ENCODE measurements at regions not wholly inside any gene's neighbourhood (a gene's known extent, or its start where the extent isn't known, plus 50 kb on each side); places are given as distances from the start of the nearest gene placed in this dataset.

DNA sequence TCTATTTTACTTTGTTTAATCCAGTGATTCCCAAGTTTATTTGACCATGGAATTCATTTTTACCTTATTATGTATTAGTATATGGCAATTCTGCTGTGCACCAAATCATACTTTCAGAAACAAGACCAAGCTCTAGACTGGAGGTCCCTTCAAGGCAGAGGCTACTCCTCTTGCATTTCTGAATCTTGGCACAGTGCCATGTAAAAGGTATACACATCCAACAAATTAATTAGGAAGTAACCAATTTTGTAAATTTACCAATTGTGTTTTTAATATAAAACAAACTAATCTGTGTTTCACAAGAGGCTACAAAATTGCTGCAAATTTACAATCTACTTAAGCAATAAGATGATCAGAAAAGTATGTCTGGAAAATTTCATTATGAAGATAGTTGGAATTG, 712.2 kb upstream of the HS3ST1 start:
- Histone ChIP-seq H3K27me3 (ENCODE audit: control insufficient read depth in 2 of 2, insufficient read depth in 2 of 2, low read length in 2 of 2) (no peaks in the 10 kb centered on the region), H3K9me3 (ENCODE audit: control insufficient read depth in 2 of 2, low read length in 2 of 2) (no peaks in the 10 kb centered on the region), H3K9ac (ENCODE audit: low read depth in 1 of 2, low read length in 2 of 2) (no peak overlapping the region), H3K4me3 (ENCODE audit: low read length in 2 of 2) (no peak overlapping the region), H3K27ac (ENCODE audit: low read depth in 2 of 2, low read length in 2 of 2) (no peak overlapping the region), H3K36me3 (ENCODE audit: control insufficient read depth in 2 of 2, insufficient read depth in 2 of 2, low read length in 2 of 2) (no peaks in the 10 kb centered on the region), H3K4me1 (ENCODE audit: control insufficient read depth in 2 of 2, insufficient read depth in 2 of 2, low read length in 2 of 2) (no peaks in the 10 kb centered on the region)

DNA sequence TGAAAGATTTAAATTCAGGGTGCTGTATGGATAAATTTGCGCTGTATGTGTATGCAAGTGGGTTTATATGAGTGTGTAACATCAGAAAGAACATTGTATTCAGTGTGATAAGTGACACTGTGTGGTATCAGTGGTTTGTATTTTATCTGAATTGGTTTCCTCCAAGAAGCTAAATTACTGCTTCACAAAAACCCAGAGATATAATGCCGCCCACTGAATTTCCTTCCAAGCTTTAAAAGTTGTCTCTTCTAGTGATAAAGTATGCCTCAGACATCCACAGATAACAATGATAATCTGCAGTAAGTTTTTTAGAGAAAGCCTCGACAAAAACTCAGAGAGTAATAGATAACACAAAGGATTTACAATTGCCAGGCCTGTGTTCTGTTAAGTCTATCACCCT, 710.6 kb upstream of the HS3ST1 start:
- no peak overlapping the region for H3K9ac ChIP-seq (ENCODE audit: low read depth in 1 of 2, low read length in 2 of 2)
- no peak overlapping the region for H3K27ac ChIP-seq (ENCODE audit: low read depth in 2 of 2, low read length in 2 of 2)
- H3K27me3 ChIP-seq (ENCODE audit: control insufficient read depth in 2 of 2, insufficient read depth in 2 of 2, low read length in 2 of 2): no peaks in the 10 kb centered on the region
- H3K36me3 ChIP-seq (ENCODE audit: control insufficient read depth in 2 of 2, insufficient read depth in 2 of 2, low read length in 2 of 2): no peaks in the 10 kb centered on the region
- no peak overlapping the region for H3K4me3 ChIP-seq (ENCODE audit: low read length in 2 of 2)
- no peaks in the 10 kb centered on the region for H3K4me1 ChIP-seq (ENCODE audit: control insufficient read depth in 2 of 2, insufficient read depth in 2 of 2, low read length in 2 of 2)
- no peaks in the 10 kb centered on the region for H3K9me3 ChIP-seq (ENCODE audit: control insufficient read depth in 2 of 2, low read length in 2 of 2)

DNA sequence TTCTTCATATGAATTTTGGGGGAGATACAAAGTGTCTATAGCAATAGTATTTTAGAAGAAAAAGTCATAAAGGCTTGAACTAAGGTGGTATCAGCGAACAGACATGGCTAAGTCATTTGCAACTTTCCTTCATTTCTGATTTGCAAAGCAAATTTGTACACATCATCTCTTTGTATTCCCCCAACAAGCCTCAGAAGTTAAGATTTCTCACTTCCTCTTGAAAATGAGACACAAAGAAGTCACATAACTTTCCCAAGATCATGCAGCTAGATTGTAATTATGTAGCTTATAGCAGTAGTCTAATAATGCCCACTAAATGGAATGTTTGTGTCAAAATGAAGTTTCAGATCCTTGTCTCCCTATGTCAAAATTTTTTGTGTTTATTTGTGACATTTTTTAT, 709.8 kb upstream of the HS3ST1 start:
- Histone ChIP-seq H3K9ac (ENCODE audit: low read depth in 1 of 2, low read length in 2 of 2) (no peak overlapping the region), H3K27me3 (ENCODE audit: control insufficient read depth in 2 of 2, insufficient read depth in 2 of 2, low read length in 2 of 2) (no peaks in the 10 kb centered on the region), H3K4me1 (ENCODE audit: control insufficient read depth in 2 of 2, insufficient read depth in 2 of 2, low read length in 2 of 2) (no peaks in the 10 kb centered on the region), H3K9me3 (ENCODE audit: control insufficient read depth in 2 of 2, low read length in 2 of 2) (peaks cover 0 to 3% of the 10 kb centered on the region in 2 donors), H3K27ac (ENCODE audit: low read depth in 2 of 2, low read length in 2 of 2) (no peak overlapping the region), H3K36me3 (ENCODE audit: control insufficient read depth in 2 of 2, insufficient read depth in 2 of 2, low read length in 2 of 2) (no peaks in the 10 kb centered on the region), H3K4me3 (ENCODE audit: low read length in 2 of 2) (no peak overlapping the region)

DNA sequence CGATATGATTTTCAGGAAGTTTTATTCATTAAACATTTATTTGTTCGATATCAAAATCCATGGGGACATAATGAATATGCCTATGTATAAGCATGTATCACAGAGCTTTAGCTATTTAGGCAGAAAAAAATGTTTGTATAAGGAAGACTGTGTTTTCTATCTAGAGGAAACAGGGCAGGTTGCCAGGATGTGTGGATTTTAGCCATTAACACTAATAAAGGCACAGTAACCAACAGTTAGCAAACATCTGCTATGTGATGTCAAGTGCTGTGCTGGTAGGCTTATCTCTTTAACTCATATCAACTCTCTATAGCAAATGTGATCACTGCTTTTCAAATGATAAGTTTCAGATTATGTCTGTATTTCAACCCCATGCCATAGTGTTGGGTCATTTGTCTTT, 708.9 kb upstream of the HS3ST1 start:
- Histone ChIP-seq H3K9ac (ENCODE audit: low read depth in 1 of 2, low read length in 2 of 2) (no peak overlapping the region), H3K27ac (ENCODE audit: low read depth in 2 of 2, low read length in 2 of 2) (no peak overlapping the region), H3K27me3 (ENCODE audit: control insufficient read depth in 2 of 2, insufficient read depth in 2 of 2, low read length in 2 of 2) (no peaks in the 10 kb centered on the region), H3K9me3 (ENCODE audit: control insufficient read depth in 2 of 2, low read length in 2 of 2) (peaks cover 0 to 3% of the 10 kb centered on the region in 2 donors), H3K36me3 (ENCODE audit: control insufficient read depth in 2 of 2, insufficient read depth in 2 of 2, low read length in 2 of 2) (no peaks in the 10 kb centered on the region), H3K4me1 (ENCODE audit: control insufficient read depth in 2 of 2, insufficient read depth in 2 of 2, low read length in 2 of 2) (no peaks in the 10 kb centered on the region), H3K4me3 (ENCODE audit: low read length in 2 of 2) (no peak overlapping the region)

DNA sequence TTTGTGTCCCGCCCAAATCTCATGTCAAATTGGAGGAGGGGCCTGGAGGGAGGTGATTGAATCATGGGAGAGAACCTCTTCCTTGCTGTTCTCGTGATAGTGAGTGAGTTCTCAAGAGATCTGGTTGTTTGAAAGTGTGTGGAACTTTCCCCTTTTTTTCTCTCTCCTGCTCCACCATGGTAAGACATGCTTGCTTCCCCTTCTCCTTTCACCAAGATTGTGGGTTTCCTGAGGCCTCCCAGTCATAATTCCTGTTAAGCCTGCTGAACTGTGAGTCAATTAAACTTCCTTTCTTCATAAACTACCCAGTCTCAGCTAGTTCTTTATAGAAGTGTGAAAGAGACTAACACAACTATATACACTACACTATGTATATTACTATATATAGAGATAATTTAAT, 697.8 kb upstream of the HS3ST1 start:
- Histone ChIP-seq H3K4me3 (ENCODE audit: low read length in 2 of 2) (no peak overlapping the region), H3K27ac (ENCODE audit: low read depth in 2 of 2, low read length in 2 of 2) (no peak overlapping the region), H3K27me3 (ENCODE audit: control insufficient read depth in 2 of 2, insufficient read depth in 2 of 2, low read length in 2 of 2) (no peaks in the 10 kb centered on the region), H3K9ac (ENCODE audit: low read depth in 1 of 2, low read length in 2 of 2) (no peak overlapping the region), H3K9me3 (ENCODE audit: control insufficient read depth in 2 of 2, low read length in 2 of 2) (no peaks in the 10 kb centered on the region), H3K36me3 (ENCODE audit: control insufficient read depth in 2 of 2, insufficient read depth in 2 of 2, low read length in 2 of 2) (no peaks in the 10 kb centered on the region), H3K4me1 (ENCODE audit: control insufficient read depth in 2 of 2, insufficient read depth in 2 of 2, low read length in 2 of 2) (no peaks in the 10 kb centered on the region)

DNA sequence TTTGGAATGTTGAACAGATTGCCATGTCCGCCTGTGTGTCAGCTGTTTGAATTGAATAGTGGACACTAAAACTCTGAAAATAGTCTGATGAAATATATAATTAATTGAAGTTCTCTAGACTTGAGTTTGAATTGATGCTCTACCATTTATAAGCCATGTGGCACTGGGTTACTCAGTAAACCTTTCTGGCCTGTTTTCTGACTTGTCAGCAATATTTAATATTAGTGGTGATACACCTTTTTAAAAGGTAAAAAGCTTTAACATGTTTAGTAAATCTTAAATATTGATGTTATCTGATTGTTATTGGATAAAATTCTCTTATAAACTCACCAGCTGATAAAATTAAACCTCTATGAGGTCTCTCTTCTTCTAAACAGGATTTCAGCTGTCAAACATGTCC, 695.4 kb upstream of the HS3ST1 start:
- Histone ChIP-seq H3K9ac (ENCODE audit: low read depth in 1 of 2, low read length in 2 of 2) (no peak overlapping the region), H3K4me3 (ENCODE audit: low read length in 2 of 2) (no peak overlapping the region), H3K4me1 (ENCODE audit: control insufficient read depth in 2 of 2, insufficient read depth in 2 of 2, low read length in 2 of 2) (no peaks in the 10 kb centered on the region), H3K27me3 (ENCODE audit: control insufficient read depth in 2 of 2, insufficient read depth in 2 of 2, low read length in 2 of 2) (no peaks in the 10 kb centered on the region), H3K9me3 (ENCODE audit: control insufficient read depth in 2 of 2, low read length in 2 of 2) (no peaks in the 10 kb centered on the region), H3K36me3 (ENCODE audit: control insufficient read depth in 2 of 2, insufficient read depth in 2 of 2, low read length in 2 of 2) (no peaks in the 10 kb centered on the region), H3K27ac (ENCODE audit: low read depth in 2 of 2, low read length in 2 of 2) (no peak overlapping the region)

DNA sequence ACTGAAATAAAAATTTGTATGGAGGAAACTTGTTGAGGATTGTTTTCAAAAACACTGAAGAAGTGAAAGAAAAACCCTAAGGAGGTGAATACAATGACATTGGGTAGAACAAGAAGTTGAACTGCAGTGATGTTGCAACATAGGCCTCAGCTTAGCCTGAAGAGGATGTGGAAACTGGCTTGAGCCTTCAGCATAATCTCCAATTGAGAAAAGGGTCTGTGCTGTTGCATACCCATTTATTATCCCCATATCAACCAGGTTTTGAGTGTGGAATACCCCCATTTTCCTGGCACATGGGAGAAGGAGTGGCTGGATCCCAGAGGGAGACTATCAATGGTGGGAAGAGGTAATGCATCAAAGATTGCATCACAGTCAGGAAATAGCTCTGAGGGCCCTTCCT, 695.0 kb upstream of the HS3ST1 start:
- Histone ChIP-seq H3K4me3 (ENCODE audit: low read length in 2 of 2) (no peak overlapping the region), H3K9ac (ENCODE audit: low read depth in 1 of 2, low read length in 2 of 2) (no peak overlapping the region), H3K4me1 (ENCODE audit: control insufficient read depth in 2 of 2, insufficient read depth in 2 of 2, low read length in 2 of 2) (no peaks in the 10 kb centered on the region), H3K36me3 (ENCODE audit: control insufficient read depth in 2 of 2, insufficient read depth in 2 of 2, low read length in 2 of 2) (no peaks in the 10 kb centered on the region), H3K27me3 (ENCODE audit: control insufficient read depth in 2 of 2, insufficient read depth in 2 of 2, low read length in 2 of 2) (no peaks in the 10 kb centered on the region), H3K27ac (ENCODE audit: low read depth in 2 of 2, low read length in 2 of 2) (no peak overlapping the region), H3K9me3 (ENCODE audit: control insufficient read depth in 2 of 2, low read length in 2 of 2) (no peaks in the 10 kb centered on the region)

DNA sequence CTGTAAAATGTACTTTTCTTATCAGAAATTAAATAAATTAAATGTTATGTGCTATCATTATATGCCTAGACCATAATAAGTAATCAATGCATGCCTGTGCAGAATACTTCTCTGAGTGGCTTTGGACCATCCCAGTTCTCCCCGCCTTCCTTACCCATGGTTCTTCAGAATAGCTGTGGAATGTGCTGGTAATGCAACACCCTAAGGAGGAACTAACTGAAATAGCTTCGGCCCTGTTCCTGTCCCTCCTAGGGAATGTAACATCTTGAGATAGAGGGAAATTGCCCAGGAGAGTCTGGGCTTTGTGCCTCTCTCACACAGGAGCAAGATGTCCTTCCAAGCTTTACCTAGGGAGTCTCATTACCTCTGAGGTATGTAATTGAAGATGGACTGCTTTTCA, 693.6 kb upstream of the HS3ST1 start:
- H3K27ac ChIP-seq (ENCODE audit: low read depth in 2 of 2, low read length in 2 of 2): no peak overlapping the region
- H3K36me3 ChIP-seq (ENCODE audit: control insufficient read depth in 2 of 2, insufficient read depth in 2 of 2, low read length in 2 of 2): no peaks in the 10 kb centered on the region

DNA sequence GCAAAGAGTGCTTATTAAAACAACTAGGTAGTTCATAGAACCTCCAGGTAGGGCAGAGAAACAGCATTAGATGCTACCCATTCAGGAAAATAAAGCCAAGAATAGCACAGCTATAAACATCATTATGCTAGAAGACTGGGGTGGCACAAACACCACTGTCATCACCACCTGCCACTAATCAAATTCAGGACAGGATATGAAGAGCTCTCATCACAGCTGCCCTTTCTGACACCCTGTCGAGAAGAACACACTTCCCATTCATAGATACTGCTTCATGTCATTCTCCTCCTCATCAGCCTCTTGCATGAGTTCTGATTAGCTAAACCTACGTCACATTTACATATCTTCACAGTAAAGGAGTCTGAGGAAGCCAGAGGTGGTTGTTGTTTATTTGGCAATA, 692.3 kb upstream of the HS3ST1 start:
- Histone ChIP-seq H3K4me3 (ENCODE audit: low read length in 2 of 2) (no peak overlapping the region), H3K27ac (ENCODE audit: low read depth in 2 of 2, low read length in 2 of 2) (no peak overlapping the region), H3K9me3 (ENCODE audit: control insufficient read depth in 2 of 2, low read length in 2 of 2) (no peaks in the 10 kb centered on the region), H3K27me3 (ENCODE audit: control insufficient read depth in 2 of 2, insufficient read depth in 2 of 2, low read length in 2 of 2) (no peaks in the 10 kb centered on the region), H3K9ac (ENCODE audit: low read depth in 1 of 2, low read length in 2 of 2) (no peak overlapping the region), H3K4me1 (ENCODE audit: control insufficient read depth in 2 of 2, insufficient read depth in 2 of 2, low read length in 2 of 2) (no peaks in the 10 kb centered on the region), H3K36me3 (ENCODE audit: control insufficient read depth in 2 of 2, insufficient read depth in 2 of 2, low read length in 2 of 2) (no peaks in the 10 kb centered on the region)

More for the DNA sequence above, 693.6 kb upstream of the HS3ST1 start:
- no peaks in the 10 kb centered on the region for H3K4me1 ChIP-seq (ENCODE audit: control insufficient read depth in 2 of 2, insufficient read depth in 2 of 2, low read length in 2 of 2)
- no peak overlapping the region for H3K9ac ChIP-seq (ENCODE audit: low read depth in 1 of 2, low read length in 2 of 2)
- no peak overlapping the region for H3K4me3 ChIP-seq (ENCODE audit: low read length in 2 of 2)
- no peaks in the 10 kb centered on the region for H3K27me3 ChIP-seq (ENCODE audit: control insufficient read depth in 2 of 2, insufficient read depth in 2 of 2, low read length in 2 of 2)
- H3K9me3 ChIP-seq (ENCODE audit: control insufficient read depth in 2 of 2, low read length in 2 of 2): no peaks in the 10 kb centered on the region

DNA sequence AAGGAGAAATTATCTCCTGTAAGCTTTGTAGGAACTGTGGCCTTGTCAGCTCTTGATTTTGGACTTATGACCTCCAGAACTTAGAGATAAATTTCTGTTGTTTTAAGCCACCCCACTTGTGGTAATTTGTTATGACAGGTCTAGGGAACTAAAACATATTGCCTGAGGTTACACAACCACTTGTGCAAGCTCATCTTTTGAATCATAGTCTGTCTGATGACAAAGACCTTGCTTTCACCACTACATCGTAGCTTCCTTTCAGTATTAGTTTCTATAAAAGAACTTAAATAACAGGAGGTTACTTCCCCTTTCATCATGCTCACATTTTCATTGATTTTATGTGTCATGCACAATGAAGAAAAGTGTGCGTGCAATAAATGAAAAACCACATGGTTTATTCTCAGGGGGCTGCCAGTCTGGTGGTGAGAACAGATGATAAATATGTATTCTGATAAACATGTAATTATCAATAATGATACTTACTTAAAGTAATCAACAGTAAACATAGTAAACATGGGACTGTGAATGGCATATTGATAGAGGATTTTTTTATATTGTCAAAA, 690.0 kb upstream of the HS3ST1 start:
- no peak overlapping the region for H3K4me3 ChIP-seq (ENCODE audit: low read length in 2 of 2)

DNA sequence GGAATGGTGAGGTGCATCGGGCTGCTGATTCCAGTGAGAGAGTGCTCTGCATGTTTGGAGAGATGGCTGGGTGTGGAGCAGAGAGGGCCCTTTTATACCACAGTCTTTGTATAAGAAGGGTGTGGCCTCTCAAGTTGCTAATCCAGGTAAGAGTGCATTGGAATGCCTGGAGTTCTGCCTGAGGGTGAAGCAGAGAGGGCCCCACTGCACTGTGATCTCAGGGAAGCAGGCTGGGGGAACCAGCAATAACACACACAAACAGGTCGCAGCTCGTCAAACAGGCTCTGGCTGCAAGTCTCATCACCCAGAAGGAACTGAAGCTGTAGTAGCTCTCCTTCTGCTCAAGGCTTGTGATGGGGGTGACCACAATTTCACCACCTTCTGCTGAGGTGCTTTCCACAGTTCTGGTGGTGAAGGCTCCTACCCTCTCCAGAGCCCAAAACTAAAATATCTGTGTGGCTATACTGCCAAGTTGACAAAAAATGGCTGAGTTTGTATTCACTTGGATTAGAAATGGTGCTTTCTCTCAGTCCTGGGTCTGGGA, 687.4 kb upstream of the HS3ST1 start:
- Histone ChIP-seq H3K27ac (ENCODE audit: low read depth in 2 of 2, low read length in 2 of 2) (no peak overlapping the region), H3K27me3 (ENCODE audit: control insufficient read depth in 2 of 2, insufficient read depth in 2 of 2, low read length in 2 of 2) (no peaks in the 10 kb centered on the region), H3K4me1 (ENCODE audit: control insufficient read depth in 2 of 2, insufficient read depth in 2 of 2, low read length in 2 of 2) (no peaks in the 10 kb centered on the region), H3K4me3 (ENCODE audit: low read length in 2 of 2) (no peak overlapping the region), H3K36me3 (ENCODE audit: control insufficient read depth in 2 of 2, insufficient read depth in 2 of 2, low read length in 2 of 2) (no peaks in the 10 kb centered on the region), H3K9ac (ENCODE audit: low read depth in 1 of 2, low read length in 2 of 2) (no peak overlapping the region), H3K9me3 (ENCODE audit: control insufficient read depth in 2 of 2, low read length in 2 of 2) (peaks cover 0 to 2% of the 10 kb centered on the region in 2 donors)

More for the DNA sequence above, 690.0 kb upstream of the HS3ST1 start:
- no peaks in the 10 kb centered on the region for H3K9me3 ChIP-seq (ENCODE audit: control insufficient read depth in 2 of 2, low read length in 2 of 2)
- H3K9ac ChIP-seq (ENCODE audit: low read depth in 1 of 2, low read length in 2 of 2): no peak overlapping the region
- H3K36me3 ChIP-seq (ENCODE audit: control insufficient read depth in 2 of 2, insufficient read depth in 2 of 2, low read length in 2 of 2): no peaks in the 10 kb centered on the region
- no peak overlapping the region for H3K27ac ChIP-seq (ENCODE audit: low read depth in 2 of 2, low read length in 2 of 2)
- H3K4me1 ChIP-seq (ENCODE audit: control insufficient read depth in 2 of 2, insufficient read depth in 2 of 2, low read length in 2 of 2): no peaks in the 10 kb centered on the region
- H3K27me3 ChIP-seq (ENCODE audit: control insufficient read depth in 2 of 2, insufficient read depth in 2 of 2, low read length in 2 of 2): no peaks in the 10 kb centered on the region
